ENCODE measurements at regions not wholly inside any gene's neighbourhood (a gene's known extent, or its start where the extent isn't known, plus 50 kb on each side); places are given as distances from the start of the nearest gene placed in this dataset.

DNA sequence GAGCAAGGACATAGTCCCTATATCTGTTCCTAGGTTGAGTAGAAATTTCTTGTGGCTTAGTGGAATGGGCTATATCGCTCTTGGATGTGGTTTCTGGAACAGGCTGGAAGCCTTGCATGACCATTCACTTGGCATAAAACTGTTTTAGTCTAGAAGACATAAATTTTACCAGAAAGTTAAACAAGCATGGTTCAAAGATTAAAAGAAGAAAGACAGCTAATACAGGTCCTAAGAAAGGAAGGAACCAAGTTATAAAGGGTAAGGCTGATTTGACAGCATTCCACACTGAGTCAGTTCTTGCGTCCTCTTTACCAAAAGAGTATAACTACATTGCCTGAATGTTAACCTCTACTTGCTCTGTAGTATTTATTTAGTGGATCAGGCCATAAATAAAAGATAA, 724.2 kb downstream of the SORCS1 start:
- Histone ChIP-seq H3K79me2 (ENCODE audit: control insufficient read depth, insufficient read depth, low read length) (no peaks in the 10 kb centered on the region), H3K27me3 (ENCODE audit: control insufficient read depth, extremely low read depth, insufficient read depth, low read length) (no peaks in the 10 kb centered on the region), H3K4me2 (ENCODE audit: control insufficient read depth, extremely low read depth, insufficient read depth, low read depth, low read length) (no peak overlapping the region), H3K4me1 (ENCODE audit: control insufficient read depth, extremely low read depth, insufficient read depth, low read length) (peaks cover 47% of the 10 kb centered on the region), H3K4me3 (ENCODE audit: control insufficient read depth in 2 of 3, extremely low read depth in 1 of 3, insufficient read depth in 2 of 3, low read depth in 1 of 3, low read length in 3 of 3) (no peak overlapping the region), H3K9me3 (ENCODE audit: control insufficient read depth, low read depth, low read length) (no peaks in the 10 kb centered on the region), H3K36me3 (ENCODE audit: control insufficient read depth in 2 of 2, extremely low read depth in 1 of 2, insufficient read depth in 2 of 2, low read length in 2 of 2) (no peaks in the 10 kb centered on the region), H2AFZ (ENCODE audit: control insufficient read depth, low read length) (no peak overlapping the region), H3K9ac (ENCODE audit: control insufficient read depth, extremely low read depth, insufficient read depth, low read length) (peak overlapping the region; percentile 66), H3K9me1 (ENCODE audit: control insufficient read depth, extremely low read depth, insufficient read depth, low read length) (no peaks in the 10 kb centered on the region), H3K27ac (ENCODE audit: control insufficient read depth, insufficient read depth, low read length) (peak overlapping the region; percentile 94), H4K20me1 (ENCODE audit: control insufficient read depth, extremely low read depth, insufficient read depth, low read length) (no peaks in the 10 kb centered on the region)
- TF ChIP-seq, protein P1, sequence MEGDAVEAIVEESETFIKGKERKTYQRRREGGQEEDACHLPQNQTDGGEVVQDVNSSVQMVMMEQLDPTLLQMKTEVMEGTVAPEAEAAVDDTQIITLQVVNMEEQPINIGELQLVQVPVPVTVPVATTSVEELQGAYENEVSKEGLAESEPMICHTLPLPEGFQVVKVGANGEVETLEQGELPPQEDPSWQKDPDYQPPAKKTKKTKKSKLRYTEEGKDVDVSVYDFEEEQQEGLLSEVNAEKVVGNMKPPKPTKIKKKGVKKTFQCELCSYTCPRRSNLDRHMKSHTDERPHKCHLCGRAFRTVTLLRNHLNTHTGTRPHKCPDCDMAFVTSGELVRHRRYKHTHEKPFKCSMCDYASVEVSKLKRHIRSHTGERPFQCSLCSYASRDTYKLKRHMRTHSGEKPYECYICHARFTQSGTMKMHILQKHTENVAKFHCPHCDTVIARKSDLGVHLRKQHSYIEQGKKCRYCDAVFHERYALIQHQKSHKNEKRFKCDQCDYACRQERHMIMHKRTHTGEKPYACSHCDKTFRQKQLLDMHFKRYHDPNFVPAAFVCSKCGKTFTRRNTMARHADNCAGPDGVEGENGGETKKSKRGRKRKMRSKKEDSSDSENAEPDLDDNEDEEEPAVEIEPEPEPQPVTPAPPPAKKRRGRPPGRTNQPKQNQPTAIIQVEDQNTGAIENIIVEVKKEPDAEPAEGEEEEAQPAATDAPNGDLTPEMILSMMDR (optimal IDR thresholded peaks at IDR 0.05 in 1 of 3, IDR thresholded peaks at IDR 0.05 in 1 of 3, conservative IDR thresholded peaks at IDR 0.05 in 1 of 3; ENCODE audit: extremely low read depth in 1 of 3, insufficient read depth in 2 of 3, low read length in 3 of 3) = no peak
- TF ChIP-seq EZH2 (IDR thresholded peaks at IDR 0.05; ENCODE audit: low read length) = no peak
- peak; percentile 63 for FAIRE-seq
- no peak for DNase-seq (ENCODE audit: low read depth, low spot score)
- dilution Hi-C loops (cut with MboI; ENCODE audit: extremely low pct_ligation_motif_present, low sequenced_read_pairs) = no loop called here

DNA sequence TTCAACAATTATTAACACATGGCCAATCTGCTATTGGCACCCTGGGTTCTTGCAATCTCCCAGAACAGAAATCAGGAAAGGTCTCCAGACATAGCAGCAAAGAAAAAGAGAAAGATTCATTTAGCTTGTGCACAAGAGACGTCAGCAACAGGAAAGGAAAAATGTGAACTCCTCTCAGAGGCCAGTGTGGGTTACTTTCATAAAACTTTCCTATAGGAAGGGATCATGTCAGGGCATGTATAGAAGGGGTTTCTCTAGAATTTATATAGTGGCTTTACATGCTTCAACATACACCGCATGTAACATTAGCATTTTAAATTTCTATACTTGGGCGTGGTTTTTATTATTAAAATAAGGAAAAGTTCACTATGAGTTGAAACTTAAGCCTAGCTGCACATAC, 725.1 kb downstream of the SORCS1 start:
- H3K9ac ChIP-seq (ENCODE audit: control insufficient read depth, extremely low read depth, insufficient read depth, low read length) = peak overlapping the region; percentile 56
- dilution Hi-C loops (cut with MboI; ENCODE audit: extremely low pct_ligation_motif_present, low sequenced_read_pairs) = no loop called here
- H3K9me3 ChIP-seq (ENCODE audit: control insufficient read depth, low read depth, low read length) = no peaks in the 10 kb centered on the region
- H3K79me2 ChIP-seq (ENCODE audit: control insufficient read depth, insufficient read depth, low read length) = no peaks in the 10 kb centered on the region
- H3K36me3 ChIP-seq (ENCODE audit: control insufficient read depth in 2 of 2, extremely low read depth in 1 of 2, insufficient read depth in 2 of 2, low read length in 2 of 2) = no peaks in the 10 kb centered on the region
- H4K20me1 ChIP-seq (ENCODE audit: control insufficient read depth, extremely low read depth, insufficient read depth, low read length) = no peaks in the 10 kb centered on the region
- no peak overlapping the region for H2AFZ ChIP-seq (ENCODE audit: control insufficient read depth, low read length)
- TF ChIP-seq EZH2 (IDR thresholded peaks at IDR 0.05; ENCODE audit: low read length) = no peak
- TF ChIP-seq, protein P1 (optimal IDR thresholded peaks at IDR 0.05 in 1 of 3, IDR thresholded peaks at IDR 0.05 in 1 of 3, conservative IDR thresholded peaks at IDR 0.05 in 1 of 3; ENCODE audit: extremely low read depth in 1 of 3, insufficient read depth in 2 of 3, low read length in 3 of 3) = no peak
- FAIRE-seq (no peak), DNase-seq (ENCODE audit: low read depth, low spot score) (no peak)
- peak overlapping the region; percentile 94 for H3K27ac ChIP-seq (ENCODE audit: control insufficient read depth, insufficient read depth, low read length)
- H3K4me2 ChIP-seq (ENCODE audit: control insufficient read depth, extremely low read depth, insufficient read depth, low read depth, low read length) = no peak overlapping the region
- H3K4me1 ChIP-seq (ENCODE audit: control insufficient read depth, extremely low read depth, insufficient read depth, low read length) = peaks cover 47% of the 10 kb centered on the region
- no peaks in the 10 kb centered on the region for H3K9me1 ChIP-seq (ENCODE audit: control insufficient read depth, extremely low read depth, insufficient read depth, low read length)
- no peak overlapping the region for H3K4me3 ChIP-seq (ENCODE audit: control insufficient read depth in 2 of 3, extremely low read depth in 1 of 3, insufficient read depth in 2 of 3, low read depth in 1 of 3, low read length in 3 of 3)
- H3K27me3 ChIP-seq (ENCODE audit: control insufficient read depth, extremely low read depth, insufficient read depth, low read length) = no peaks in the 10 kb centered on the region

Data from keratinocyte (primary cell).